HG03521 (cell line): ENCODE measurements at regions not wholly inside any gene's neighbourhood (a gene's known extent, or its start where the extent isn't known, plus 50 kb on each side); places are given as distances from the start of the nearest gene placed in this dataset.

Experiments
- ATAC-seq: cut with Tn5 transposase; IDR thresholded peaks from one replicate; pipeline ENCODE4 v1.9.1; 2021; ENCODE audit warnings: mild to moderate bottlenecking, moderate library complexity; ENCODE audit not compliant: unreplicated experiment

GRCh38 chr20:60359010-60359409, 400.8 kb downstream of the CDH26 start:
- ATAC-seq, result no peak

GRCh38 chr20:60361761-60362395, 403.7 kb downstream of the CDH26 start:
- ATAC-seq, result no peak

- no peak for ATAC-seq
Observed at GRCh38 chr20:60362531-60362930, 404.3 kb downstream of the CDH26 start.

GRCh38 chr20:60363698-60364097, 405.5 kb downstream of the CDH26 start:
- ATAC-seq, result no peak

DNA sequence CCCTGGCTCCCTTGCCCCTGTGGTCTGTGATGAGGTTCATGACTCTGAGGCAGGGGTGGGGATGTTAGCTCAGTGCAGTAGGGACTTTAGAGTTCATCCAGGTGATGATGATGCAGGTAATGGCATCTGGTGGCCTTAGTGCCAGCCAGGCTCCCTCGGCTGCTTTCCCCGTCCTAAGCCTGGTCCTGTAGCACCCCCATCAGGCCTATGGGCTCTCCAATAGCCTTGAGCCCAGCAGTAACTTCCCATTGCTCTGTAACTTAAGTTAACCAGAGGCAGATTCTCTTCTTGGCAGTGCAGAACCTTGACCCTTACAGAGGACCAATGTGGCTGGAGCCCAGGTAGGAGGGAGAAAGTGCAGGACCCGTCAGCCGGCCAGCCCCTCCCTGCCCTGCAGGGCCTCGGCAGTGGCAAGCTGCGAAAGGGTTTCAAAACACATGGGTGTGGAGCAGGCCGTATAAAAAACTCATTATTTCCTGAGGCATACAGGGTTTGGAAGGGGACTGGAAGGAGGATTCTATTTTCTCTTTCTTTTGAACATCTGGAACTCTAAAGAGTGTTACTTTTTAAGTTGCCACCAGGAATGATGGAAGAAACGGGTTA, 406.9 kb downstream of the CDH26 start:
- ATAC-seq, result no peak

GRCh38 chr20:60365882-60366281, 407.7 kb downstream of the CDH26 start:
- ATAC-seq, result no peak

DNA sequence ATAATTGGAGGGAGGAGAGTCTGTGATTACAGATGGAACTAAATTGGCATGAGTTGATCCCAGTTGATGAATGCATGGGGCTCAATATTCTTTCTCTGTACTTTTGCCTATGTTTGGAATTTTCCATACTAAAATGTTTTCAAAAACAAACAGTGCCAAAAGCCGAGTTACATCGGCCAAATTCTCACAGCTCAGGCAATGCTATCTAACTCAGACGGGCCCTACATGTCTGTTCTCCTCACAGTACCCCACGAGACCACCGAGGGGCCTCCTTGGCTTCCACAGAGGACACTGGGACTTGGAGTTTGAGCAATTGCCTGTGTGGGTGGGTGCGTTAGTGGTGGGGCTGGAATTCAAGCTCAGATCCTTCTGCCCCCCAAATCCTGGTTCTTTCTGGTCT, 413.2 kb downstream of the CDH26 start:
- ATAC-seq, result no peak

GRCh38 chr20:60372275-60372674, 414.1 kb downstream of the CDH26 start:
- no peak for ATAC-seq

DNA sequence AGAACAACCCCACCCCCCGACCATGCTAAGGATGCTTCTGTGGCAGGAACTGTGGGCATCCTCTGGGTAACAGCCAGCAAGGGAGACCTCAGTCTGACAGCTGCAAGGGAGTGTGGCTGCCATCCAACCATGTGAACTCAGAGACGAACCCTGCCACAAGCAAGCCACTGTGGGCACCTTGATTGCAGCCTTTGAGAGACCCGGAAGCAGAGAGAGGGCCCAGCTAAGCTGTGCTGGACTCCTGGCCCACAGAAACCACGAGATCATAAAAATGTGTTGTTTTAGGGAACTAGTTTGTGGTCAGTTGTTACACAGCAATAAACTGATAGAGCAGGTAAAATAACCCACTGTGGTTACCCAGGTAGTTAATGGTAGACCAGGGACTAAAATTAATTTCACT, 414.6 kb downstream of the CDH26 start:
- ATAC-seq, result peak; percentile 40

GRCh38 chr20:60378620-60379019, 420.4 kb downstream of the CDH26 start:
- no peak for ATAC-seq

GRCh38 chr20:60381643-60382400, 423.6 kb downstream of the CDH26 start:
- ATAC-seq, result no peak

- ATAC-seq, result no peak
Observed at GRCh38 chr20:60389441-60389840, 431.2 kb downstream of the CDH26 start.

- ATAC-seq, result no peak
Observed at GRCh38 chr20:60389882-60390281, 431.7 kb downstream of the CDH26 start.

- ATAC-seq, result no peak
Observed at GRCh38 chr20:60395991-60396390, 437.8 kb downstream of the CDH26 start.

DNA sequence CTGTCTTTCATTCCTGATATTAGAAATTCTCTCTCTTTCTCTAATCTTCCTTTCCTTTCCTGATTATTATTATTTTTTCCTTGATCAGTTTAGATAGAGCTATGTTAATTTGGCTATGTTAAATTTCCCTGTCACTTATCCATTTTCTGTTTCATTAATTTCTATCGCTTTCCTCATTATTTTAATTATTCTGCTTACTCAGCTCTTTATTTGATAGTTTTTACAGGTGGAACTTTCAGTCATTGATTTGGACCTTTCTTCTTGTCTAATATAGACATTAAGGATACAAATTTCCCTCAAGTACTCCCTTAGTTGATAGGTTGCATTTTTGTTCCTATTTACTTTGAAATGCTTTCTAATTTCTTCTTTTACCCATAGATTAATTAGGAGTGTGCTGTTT, 442.3 kb downstream of the CDH26 start:
- no peak for ATAC-seq

DNA sequence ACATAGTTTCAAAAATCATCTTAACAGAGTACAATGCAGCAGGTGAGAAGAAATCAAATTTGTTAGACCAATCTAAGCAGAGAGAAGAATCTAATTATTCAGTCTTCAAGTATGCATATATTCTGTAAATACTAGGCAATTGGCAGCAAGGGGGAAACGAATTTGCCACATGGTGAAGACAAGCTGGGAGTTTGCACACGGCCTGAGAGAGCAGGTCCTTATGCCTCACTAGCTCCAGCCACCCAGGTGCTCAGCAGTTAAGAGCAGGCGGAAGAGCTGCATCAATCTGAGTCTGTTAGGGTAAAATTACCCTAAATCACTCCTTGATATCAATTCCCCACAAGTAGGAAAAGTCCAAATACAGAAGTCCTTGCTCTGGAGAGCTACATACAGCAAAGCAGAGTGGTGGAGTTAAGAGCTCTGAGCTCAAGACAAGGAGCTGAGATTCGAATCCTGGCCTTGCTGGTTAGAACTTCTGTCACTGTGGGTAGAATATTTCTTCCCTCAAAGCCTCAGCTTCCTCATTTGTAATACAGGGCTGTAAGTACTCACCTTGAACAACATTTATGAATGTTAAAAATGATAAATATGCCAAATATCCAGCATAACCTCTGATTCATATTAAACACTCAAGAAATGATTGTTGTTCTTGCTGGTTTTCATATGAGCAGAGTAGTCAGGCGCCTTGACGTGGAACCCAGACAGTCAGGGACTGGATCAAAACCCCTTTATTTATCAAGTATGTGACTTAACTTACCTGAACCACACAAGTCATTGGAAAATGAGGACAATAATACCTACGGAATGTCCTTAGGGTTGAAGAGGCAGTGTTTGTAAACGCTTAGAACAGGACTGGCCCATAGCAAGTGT, 444.2 kb downstream of the CDH26 start:
- peak; percentile 21 for ATAC-seq

DNA sequence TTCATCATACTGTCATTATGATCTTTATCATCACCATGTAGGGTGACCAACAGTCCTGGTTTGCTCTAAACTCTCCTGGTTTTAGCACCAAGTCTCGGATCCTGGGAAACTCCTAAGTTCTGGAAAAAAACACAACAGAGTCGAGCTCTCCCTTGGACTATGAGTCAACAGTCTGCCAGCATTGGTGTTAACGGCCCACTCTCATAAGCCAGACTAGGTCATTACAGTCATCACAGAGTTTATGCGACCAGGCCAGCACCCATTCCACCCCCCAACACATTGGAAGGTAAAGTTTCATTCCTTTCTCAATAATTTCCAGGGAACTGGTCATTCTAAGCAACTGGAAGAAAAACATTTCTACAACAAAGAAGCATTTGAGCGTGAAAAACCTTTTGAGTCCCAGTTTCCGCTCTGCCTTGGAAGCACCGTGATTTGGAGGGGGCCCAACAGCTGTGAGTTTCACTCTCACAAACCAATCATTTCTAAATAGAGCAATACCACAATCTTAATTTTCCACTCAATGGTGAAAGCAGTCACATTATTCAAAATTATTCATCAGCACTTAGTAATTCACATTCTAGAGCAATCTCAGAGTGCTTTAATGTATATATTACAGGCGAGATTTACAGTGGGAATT, 445.0 kb downstream of the CDH26 start:
- ATAC-seq, result peak; percentile 58

DNA sequence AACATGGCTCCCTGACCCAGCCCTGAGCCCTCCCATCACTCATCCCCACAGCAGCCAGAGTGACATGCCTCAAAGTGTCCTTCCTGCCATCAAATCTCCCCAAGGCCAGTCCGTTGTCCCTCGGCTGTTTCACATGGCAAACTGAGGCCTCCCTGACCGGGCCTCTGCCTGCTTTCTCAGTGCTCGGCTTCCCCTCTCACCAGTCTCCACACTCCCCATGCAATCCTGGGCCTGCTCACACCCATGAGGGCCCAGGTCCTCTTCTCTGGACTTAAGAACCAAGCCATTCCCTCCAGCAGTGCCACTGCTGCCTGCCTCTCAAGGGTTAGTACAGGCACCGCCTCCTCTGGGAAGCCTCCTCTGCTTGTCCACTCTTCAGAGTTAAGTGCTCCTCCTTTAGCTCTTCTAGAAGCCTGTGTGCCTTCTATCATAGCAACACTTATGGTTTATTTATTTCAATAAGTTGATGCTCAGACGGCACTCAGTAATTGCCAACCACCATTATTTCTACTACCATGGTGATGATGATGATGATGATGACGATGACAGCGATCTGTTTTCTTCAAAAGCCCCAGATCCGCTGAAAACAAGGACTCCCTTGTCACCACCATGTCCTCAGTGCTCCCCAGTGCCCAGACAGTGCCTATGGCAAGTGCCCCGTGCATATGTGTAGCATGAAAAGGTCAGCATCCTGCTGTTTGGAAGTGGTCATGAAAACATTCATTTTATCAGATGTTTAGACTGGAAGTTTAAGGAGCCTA, 449.0 kb downstream of the CDH26 start:
- ATAC-seq, result no peak

GRCh38 chr20:60407938-60408337, 449.7 kb downstream of the CDH26 start:
- no peak for ATAC-seq

DNA sequence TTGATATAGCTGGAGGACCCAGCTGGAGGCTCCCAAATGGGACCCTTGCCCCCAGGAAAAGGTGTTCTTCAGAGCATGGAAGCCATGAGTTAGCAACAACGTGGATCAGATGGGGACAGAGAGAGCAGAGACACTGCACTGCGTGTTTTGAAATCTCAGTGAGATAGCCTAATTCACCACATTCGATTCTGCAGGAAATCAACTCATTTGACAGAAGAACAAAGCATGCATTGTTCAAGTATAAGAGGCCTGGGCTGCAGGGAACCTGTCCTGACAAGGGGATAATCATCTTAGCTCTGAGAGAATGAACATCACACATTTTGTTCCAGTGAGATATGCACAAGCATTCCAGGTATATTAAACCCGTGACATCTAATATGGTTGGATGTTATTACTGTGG, 450.2 kb downstream of the CDH26 start:
- no peak for ATAC-seq
